OCI-LY1 (cell line): ENCODE measurements at regions not wholly inside any gene's neighbourhood (a gene's known extent, or its start where the extent isn't known, plus 50 kb on each side); places are given as distances from the start of the nearest gene placed in this dataset.

ENCODE experiments used
- H2AFZ ChIP-seq: fragments of 200-600 bp; sonication (generic), shearing (Covaris generic); 2 replicates; pipeline ENCODE4 v1.6.0; 2014; ENCODE audit warnings: antibody characterized with exemption, mild to moderate bottlenecking, low read length
- H3F3A ChIP-seq: fragments of 200-600 bp; sonication (generic), shearing (Covaris generic); 2 replicates; pipeline ENCODE4 v1.6.0; 2014; ENCODE audit warnings: mild to moderate bottlenecking, antibody characterized with exemption, low read length, moderate library complexity; ENCODE audit not compliant: insufficient read depth
- H3K27ac ChIP-seq: fragments of 200-600 bp; sonication (generic); 2 replicates; pipeline ENCODE4 v1.5.1; 2014; ENCODE audit warnings: low read length, mixed run types, mild to moderate bottlenecking, low read depth; ENCODE audit not compliant: poor library complexity, severe bottlenecking
- H3K27me3 ChIP-seq: fragments of 200-600 bp; sonication (generic); 2 replicates; pipeline ENCODE4 v1.6.0; 2014; ENCODE audit warnings: antibody characterized with exemption, mild to moderate bottlenecking, low read length, moderate library complexity; ENCODE audit not compliant: insufficient read depth
- H3K36me3 ChIP-seq: fragments of 200-600 bp; sonication (generic); 2 replicates; pipeline ENCODE4 v1.6.1; 2014; ENCODE audit warnings: mild to moderate bottlenecking, antibody characterized with exemption, low read length, moderate library complexity, mixed read lengths; ENCODE audit not compliant: insufficient read depth
- H3K4me1 ChIP-seq: fragments of 200-600 bp; sonication (generic); 2 replicates; pipeline ENCODE4 v1.5.1; 2014; ENCODE audit warnings: mild to moderate bottlenecking, low read length, moderate library complexity; ENCODE audit not compliant: insufficient read depth, severe bottlenecking
- H3K4me2 ChIP-seq: fragments of 200-600 bp; sonication (generic), shearing (Covaris generic); 2 replicates; pipeline ENCODE4 v1.6.1; 2014; ENCODE audit warnings: low read length
- H3K4me3 ChIP-seq: fragments of 200-600 bp; sonication (generic); 2 replicates; pipeline ENCODE4 v1.5.1; 2014; ENCODE audit warnings: low read length, low read depth, mild to moderate bottlenecking, mixed read lengths; ENCODE audit not compliant: poor library complexity, severe bottlenecking
- H3K79me2 ChIP-seq: fragments of 200-600 bp; shearing (Covaris generic); 2 replicates; pipeline ENCODE4 v1.6.1; 2016; ENCODE audit warnings: mixed run types, low read length, mixed read lengths; ENCODE audit not compliant: insufficient read depth
- H3K9ac ChIP-seq: fragments of 200-600 bp; sonication (generic), shearing (Covaris generic); 2 replicates; pipeline ENCODE4 v1.6.1; 2014; ENCODE audit warnings: mild to moderate bottlenecking, low read length, mixed read lengths
- H3K9me2 ChIP-seq: fragments of 200-600 bp; sonication (generic), shearing (Covaris generic); 2 replicates; pipeline ENCODE4 v1.6.1; 2014; ENCODE audit warnings: low read depth, mild to moderate bottlenecking, low read length, mixed read lengths
- H3K9me3 ChIP-seq: fragments of 200-600 bp; shearing (Covaris generic); 2 replicates; pipeline ENCODE4 v1.6.1; 2014; ENCODE audit warnings: low read length, mixed read lengths
- H4K20me1 ChIP-seq: fragments of 200-600 bp; sonication (generic), shearing (Covaris generic); 2 replicates; pipeline ENCODE4 v1.6.0; 2016; ENCODE audit warnings: mild to moderate bottlenecking, low read length; ENCODE audit not compliant: insufficient read depth
- CTCF ChIP-seq: fragments of 200-600 bp; sonication (generic), shearing (Covaris generic); IDR thresholded peaks from 2 replicates; pipeline ENCODE4 v1.5.1; 2017; ENCODE audit warnings: mild to moderate bottlenecking, antibody characterized with exemption, low read length, moderate library complexity, mixed read lengths
- EZH2 ChIP-seq: fragments of 200-600 bp; sonication (generic), shearing (Covaris generic); IDR thresholded peaks from 2 replicates; pipeline ENCODE4 v1.8.0; 2017; ENCODE audit warnings: borderline replicate concordance, mixed run types, mild to moderate bottlenecking, antibody characterized with exemption, low read length, moderate library complexity, mixed read lengths

- no peaks in the 10 kb centered on the region for H3K27me3 ChIP-seq
- no peaks in the 10 kb centered on the region for H3K4me1 ChIP-seq
- H3K4me2 ChIP-seq, result no peak overlapping the region
- no peak overlapping the region for H3K27ac ChIP-seq
- H3K36me3 ChIP-seq, result no peaks in the 10 kb centered on the region
- no peaks in the 10 kb centered on the region for H3K9me2 ChIP-seq
- H3K9me3 ChIP-seq, result no peaks in the 10 kb centered on the region
- H3K9ac ChIP-seq, result no peak overlapping the region
- TF ChIP-seq EZH2 (no peak), CTCF (no peak)
- no peaks in the 10 kb centered on the region for H3K79me2 ChIP-seq
- H3K4me3 ChIP-seq, result no peak overlapping the region
- no peaks in the 10 kb centered on the region for H4K20me1 ChIP-seq
- no peak overlapping the region for H2AFZ ChIP-seq
- H3F3A ChIP-seq, result no peaks in the 10 kb centered on the region
Measured at GRCh38 chr3:159882367-159882766, 106.3 kb upstream of the IL12A start.

GRCh38 chr3:159882790-159883779, 105.5 kb upstream of the IL12A start:
- H3K4me1 ChIP-seq, result no peaks in the 10 kb centered on the region
- H3K4me3 ChIP-seq, result no peak overlapping the region
- no peak overlapping the region for H3K9ac ChIP-seq
- H3K9me3 ChIP-seq, result no peaks in the 10 kb centered on the region
- no peaks in the 10 kb centered on the region for H3K27me3 ChIP-seq
- no peak overlapping the region for H3K4me2 ChIP-seq
- no peaks in the 10 kb centered on the region for H4K20me1 ChIP-seq
- TF ChIP-seq CTCF, result no peak
- no peak for TF ChIP-seq EZH2
- H3K9me2 ChIP-seq, result no peaks in the 10 kb centered on the region
- H2AFZ ChIP-seq, result no peak overlapping the region
- no peaks in the 10 kb centered on the region for H3F3A ChIP-seq
- H3K36me3 ChIP-seq, result no peaks in the 10 kb centered on the region
- H3K27ac ChIP-seq, result no peak overlapping the region
- no peaks in the 10 kb centered on the region for H3K79me2 ChIP-seq

- H3K79me2 ChIP-seq, result no peaks in the 10 kb centered on the region
- H4K20me1 ChIP-seq, result no peaks in the 10 kb centered on the region
- no peaks in the 10 kb centered on the region for H3K27me3 ChIP-seq
- H3K9me2 ChIP-seq, result no peaks in the 10 kb centered on the region
- no peak overlapping the region for H3K4me3 ChIP-seq
- no peaks in the 10 kb centered on the region for H3F3A ChIP-seq
- no peak overlapping the region for H3K4me2 ChIP-seq
- H3K4me1 ChIP-seq, result no peaks in the 10 kb centered on the region
- no peak overlapping the region for H3K27ac ChIP-seq
- peak; percentile 79 for TF ChIP-seq CTCF
- no peak for TF ChIP-seq EZH2
- no peaks in the 10 kb centered on the region for H3K9me3 ChIP-seq
- no peak overlapping the region for H3K9ac ChIP-seq
- H3K36me3 ChIP-seq, result no peaks in the 10 kb centered on the region
- H2AFZ ChIP-seq, result no peak overlapping the region
Measured at GRCh38 chr3:159884661-159885402, 103.8 kb upstream of the IL12A start.
